Heart right ventricle (tissue), 16 donors: ENCODE measurements at regions not wholly inside any gene's neighbourhood (a gene's known extent, or its start where the extent isn't known, plus 50 kb on each side); places are given as distances from the start of the nearest gene placed in this dataset.

ENCODE experiments used
- ATAC-seq, 8 donors: fragments of 200-7000 bp; cut with Tn5 transposase; one replicate each; pipeline ENCODE4 v1.9.1; 2020; ENCODE audit warnings: mild to moderate bottlenecking in 8 of 8, moderate library complexity in 8 of 8, moderate number of reproducible peaks in 1 of 8
- DNase-seq, 2 donors: peaks; one replicate each; pipeline ENCODE4 v3.0.0-alpha.2; 2020
- H3K27ac ChIP-seq, 10 donors: fragments of 200-600 bp; sonication (generic) in 2 of 10; one replicate each; pipeline versions ENCODE4 v1.5.0 to v1.8.0; 2020 to 2022; ENCODE audit warnings: mild to moderate bottlenecking in 3 of 10
- H3K27me3 ChIP-seq, 7 donors: fragments of 200-600 bp; one replicate each; pipeline ENCODE4 v1.8.0; 2021 to 2022; ENCODE audit warnings: mild to moderate bottlenecking in 2 of 7
- H3K36me3 ChIP-seq, 9 donors: fragments of 200-600 bp; sonication (generic) in 1 of 9; one replicate each; pipeline versions ENCODE4 v1.5.0 to v1.8.0; 2020 to 2022; ENCODE audit warnings: mild to moderate bottlenecking in 2 of 9
- H3K4me1 ChIP-seq, 9 donors: fragments of 200-600 bp; sonication (generic) in 1 of 9; one replicate each; pipeline versions ENCODE4 v1.5.0 to v1.8.0; 2020 to 2022; ENCODE audit warnings: mild to moderate bottlenecking in 4 of 9
- H3K4me3 ChIP-seq, 10 donors: fragments of 200-600 bp; sonication (generic) in 2 of 10; one replicate each; pipeline versions ENCODE4 v1.5.0 to v1.8.0; 2020 to 2022; ENCODE audit warnings: mild to moderate bottlenecking in 7 of 10, moderate library complexity in 2 of 10
- H3K9me3 ChIP-seq, 11 donors: fragments of 200-600 bp in 10 of 11; sonication (generic) in 2 of 11; one replicate each; pipeline versions ENCODE4 v1.5.0 to v1.8.0; 2013 to 2022; ENCODE audit warnings: mild to moderate bottlenecking in 2 of 11, control low read depth in 1 of 11, moderate library complexity in 1 of 11
- whole genome bisulfite sequencing, 2 donors: extraction: QIAGEN DNeasy Blood & Tissue Kit; methylation state at CpG; one replicate each; pipeline ENCODE4 v1.1.7; 2013; ENCODE audit warnings: inconsistent platforms in 1 of 2; 5-methylcytosine and 5-hydroxymethylcytosine counted together
- intact Hi-C, 10 donors: fragments of 100-400 bp; cut with DNase I; formaldehyde crosslinking; loops; one replicate each; pipeline versions ENCODE4 v1.11.1 to v1.14.2; 2022
- TF ChIP-seq, protein P1 (sequence below), 9 donors: fragments of 200-600 bp; sonication (generic) in 2 of 9; IDR thresholded peaks; one replicate each; pipeline versions ENCODE4 v1.5.0 to v1.8.0; 2021 to 2022; ENCODE audit warnings: antibody characterized with exemption in 9 of 9, mild to moderate bottlenecking in 5 of 9, moderate library complexity in 1 of 9
- donor health status: Arrhythmogenic right ventricular cardiomyopathy.
- donor health status: ischemic (EF 13 %, LVEDD 7.1; RV severe dilation, severe dysfunction).
- donor health status: healthy with polysubstance abuse.
- donor health status: DM: no; HTN: yes; CAD: no.
- donor health status: DM: no; HTN: no; CAD: no.
- donor health status: ischemic (EF 25% LVEDD 6.9; RV normal size, moderate dysfunction).
- donor health status: ischemic (EF 25% LVEDD 5.7; RV mildly dilated, moderate dysfunction).
- donor health status: healthy.
- donor health status: DM: yes; HTN: yes; CAD: no.
- donor health status: Ischemic cardiomyopathy.
- donor health status: ischemic (EF 35%, LVEDD 5.7; RV mildly dilated, moderate dysfunction).
- donor health status: nonischemic (EF 11% LVEDD 7.7; RV severe dilation, severe dysfunction).
- donor health status: DM: yes; HTN: yes; CAD: no.
- donor health status: PGD.
- donor health status: ischemic (EF 29% LVEDD 5.4; RV normal size, mild dysfunction).
- donor health status: nonischemic (EF 23%, LVEDD 6.1; RV moderate dilation, normal function).

DNA sequence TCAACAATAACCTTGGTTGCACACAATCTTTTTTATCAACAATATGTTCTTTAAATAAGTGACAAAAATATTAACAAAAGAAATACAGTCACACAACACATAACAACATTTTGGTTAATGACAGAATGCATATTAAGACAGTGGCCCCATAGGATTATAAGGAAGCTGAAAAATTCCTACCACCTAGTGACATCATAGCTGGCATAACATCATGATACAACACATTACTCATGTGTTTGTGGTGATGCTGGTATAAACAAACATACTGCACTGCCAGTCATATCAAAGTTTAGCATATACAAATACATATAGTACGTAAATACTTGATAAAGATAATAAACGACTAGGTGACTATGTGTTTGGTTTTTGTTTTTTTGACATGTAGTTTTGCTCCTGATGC lies 344.8 kb upstream of the POU5F2 start:
- Histone ChIP-seq H3K9me3 (peaks cover 0 to 13% (median 0%) of the 10 kb centered on the region in 11 donors), H3K4me3 (no peak overlapping the region), H3K4me1 (peaks cover 0 to 7% (median 0%) of the 10 kb centered on the region in 9 donors), H3K36me3 (no peaks in the 10 kb centered on the region), H3K27ac (no peak overlapping the region), H3K27me3 (no peaks in the 10 kb centered on the region)
- DNase-seq: no peak
- 97% methylated on average over 2 of the region's 2 CpGs for WGBS, 2 donors
- no peak for ATAC-seq
- intact Hi-C loops: no loop called here
- TF ChIP-seq, protein P1, sequence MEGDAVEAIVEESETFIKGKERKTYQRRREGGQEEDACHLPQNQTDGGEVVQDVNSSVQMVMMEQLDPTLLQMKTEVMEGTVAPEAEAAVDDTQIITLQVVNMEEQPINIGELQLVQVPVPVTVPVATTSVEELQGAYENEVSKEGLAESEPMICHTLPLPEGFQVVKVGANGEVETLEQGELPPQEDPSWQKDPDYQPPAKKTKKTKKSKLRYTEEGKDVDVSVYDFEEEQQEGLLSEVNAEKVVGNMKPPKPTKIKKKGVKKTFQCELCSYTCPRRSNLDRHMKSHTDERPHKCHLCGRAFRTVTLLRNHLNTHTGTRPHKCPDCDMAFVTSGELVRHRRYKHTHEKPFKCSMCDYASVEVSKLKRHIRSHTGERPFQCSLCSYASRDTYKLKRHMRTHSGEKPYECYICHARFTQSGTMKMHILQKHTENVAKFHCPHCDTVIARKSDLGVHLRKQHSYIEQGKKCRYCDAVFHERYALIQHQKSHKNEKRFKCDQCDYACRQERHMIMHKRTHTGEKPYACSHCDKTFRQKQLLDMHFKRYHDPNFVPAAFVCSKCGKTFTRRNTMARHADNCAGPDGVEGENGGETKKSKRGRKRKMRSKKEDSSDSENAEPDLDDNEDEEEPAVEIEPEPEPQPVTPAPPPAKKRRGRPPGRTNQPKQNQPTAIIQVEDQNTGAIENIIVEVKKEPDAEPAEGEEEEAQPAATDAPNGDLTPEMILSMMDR (IDR thresholded peaks at IDR 0.05): no peak

DNA sequence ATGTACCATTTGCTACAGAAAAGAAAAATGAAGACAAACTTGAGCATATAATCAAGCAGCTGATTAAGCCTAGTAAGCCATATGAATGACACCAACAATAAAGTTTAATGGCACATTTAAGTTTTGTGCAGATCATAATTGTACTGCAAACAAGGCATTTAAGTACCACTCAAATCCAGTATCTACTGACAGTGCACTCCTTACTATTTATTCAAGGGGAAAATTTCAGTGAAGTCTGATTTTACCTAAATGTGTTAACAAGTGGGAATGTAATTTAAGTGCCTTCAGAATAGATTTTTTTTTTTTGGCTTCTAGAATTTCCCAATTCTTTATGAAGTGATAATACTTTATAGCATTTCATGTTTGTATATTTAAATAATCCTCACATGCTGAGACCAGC lies 341.0 kb upstream of the POU5F2 start:
- Histone ChIP-seq H3K9me3 (peaks cover 0 to 12% (median 0%) of the 10 kb centered on the region in 11 donors), H3K4me1 (peaks cover 0 to 19% (median 5%) of the 10 kb centered on the region in 9 donors), H3K36me3 (no peaks in the 10 kb centered on the region), H3K4me3 (no peak overlapping the region), H3K27me3 (no peaks in the 10 kb centered on the region), H3K27ac (no peak overlapping the region)
- intact Hi-C loops: no loop called here
- TF ChIP-seq, protein P1 (IDR thresholded peaks at IDR 0.05): no peak
- ATAC-seq: no peak
- DNase-seq: no peak

DNA sequence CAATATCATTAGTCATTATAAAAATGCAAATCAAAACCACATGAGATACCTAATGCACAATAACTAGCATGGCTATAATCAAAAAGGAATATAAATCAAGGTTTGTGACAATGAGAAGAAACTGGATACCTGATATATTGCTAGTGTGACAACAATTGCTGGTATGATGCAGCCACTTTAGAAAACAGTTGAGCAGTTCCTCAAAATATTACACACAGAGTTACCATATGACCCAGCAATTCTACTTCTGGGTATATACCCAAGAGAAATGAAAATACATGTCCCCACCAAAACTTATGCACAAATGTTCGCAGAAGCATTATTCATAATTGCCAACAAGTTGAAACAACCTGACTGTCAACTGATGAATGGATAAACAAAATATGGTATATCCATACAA lies 339.7 kb upstream of the POU5F2 start:
- TF ChIP-seq, protein P1 (IDR thresholded peaks at IDR 0.05): no peak
- 96 to 100% methylated on average over 1 of the region's 1 CpG for WGBS, 2 donors

DNA sequence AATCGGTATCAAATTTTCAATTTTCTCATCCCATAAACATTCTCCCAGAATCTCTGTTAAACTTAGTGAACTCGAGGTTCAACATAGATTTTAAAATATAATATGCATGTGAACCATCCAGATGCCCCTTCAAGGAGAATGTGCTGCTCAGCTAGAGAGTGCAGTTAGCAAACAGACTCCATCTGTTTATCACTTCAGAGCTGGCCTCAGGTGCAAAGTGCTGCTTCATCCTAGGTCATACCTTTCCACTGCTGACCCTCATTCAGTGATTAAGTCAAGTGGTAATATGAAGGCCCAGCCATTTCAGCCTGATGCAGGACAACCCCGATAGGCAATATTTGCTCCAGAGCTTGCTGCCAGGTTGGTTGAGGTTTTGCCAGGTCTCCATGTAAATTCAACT lies 339.0 kb upstream of the POU5F2 start:
- Histone ChIP-seq H3K36me3 (no peaks in the 10 kb centered on the region), H3K4me3 (no peak overlapping the region), H3K27me3 (no peaks in the 10 kb centered on the region), H3K9me3 (peaks cover 0 to 8% (median 0%) of the 10 kb centered on the region in 11 donors), H3K4me1 (peaks cover 0 to 19% (median 5%) of the 10 kb centered on the region in 9 donors), H3K27ac (no peak overlapping the region)
- TF ChIP-seq, protein P1 (IDR thresholded peaks at IDR 0.05): no peak
- DNase-seq (no peak), ATAC-seq (no peak)
- 92 to 94% methylated on average over 3 of the region's 3 CpGs for WGBS, 2 donors
- intact Hi-C loops: no loop called here

More for the DNA sequence above, 339.7 kb upstream of the POU5F2 start:
- H3K27ac ChIP-seq: no peak overlapping the region
- H3K4me1 ChIP-seq: peaks cover 0 to 19% (median 5%) of the 10 kb centered on the region in 9 donors
- no peak overlapping the region for H3K4me3 ChIP-seq
- H3K9me3 ChIP-seq: peaks cover 0 to 12% (median 0%) of the 10 kb centered on the region in 11 donors
- H3K36me3 ChIP-seq: no peaks in the 10 kb centered on the region
- no peak for ATAC-seq
- no peak for DNase-seq
- no peaks in the 10 kb centered on the region for H3K27me3 ChIP-seq
- intact Hi-C loops: no loop called here
